Osteoblast (primary cell): ENCODE measurements at regions not wholly inside any gene's neighbourhood (a gene's known extent, or its start where the extent isn't known, plus 50 kb on each side); places are given as distances from the start of the nearest gene placed in this dataset.

Experiments
- DNase-seq: peaks from one replicate; pipeline ENCODE4 v3.0.0; 2011; ENCODE audit warnings: low spot score, mixed read lengths; ENCODE audit not compliant: insufficient read length; ENCODE audit errors: missing footprints
- H2AFZ ChIP-seq: 2 replicates; pipeline ENCODE4 v1.6.0; 2011; ENCODE audit warnings: mild to moderate bottlenecking, low read length
- H3K27ac ChIP-seq: 2 replicates; pipeline ENCODE4 v1.5.1; 2011; ENCODE audit warnings: mild to moderate bottlenecking, low read depth, low read length, moderate library complexity
- H3K27me3 ChIP-seq: 2 replicates; pipeline ENCODE4 v1.6.0; 2012; ENCODE audit warnings: mild to moderate bottlenecking, control low read depth, inconsistent platforms, low read length, moderate library complexity; ENCODE audit not compliant: insufficient read depth
- H3K36me3 ChIP-seq: 2 replicates; pipeline ENCODE4 v1.5.1; 2011; ENCODE audit warnings: mild to moderate bottlenecking, low read length, control low read depth, moderate library complexity; ENCODE audit not compliant: insufficient read depth
- H3K4me1 ChIP-seq: 2 replicates; pipeline ENCODE4 v1.5.1; 2011; ENCODE audit warnings: mild to moderate bottlenecking, low read length, control low read depth, moderate library complexity; ENCODE audit not compliant: insufficient read depth
- H3K4me2 ChIP-seq: 2 replicates; pipeline ENCODE4 v1.6.0; 2011; ENCODE audit warnings: mild to moderate bottlenecking, low read length; ENCODE audit not compliant: insufficient read depth
- H3K4me3 ChIP-seq: fragments of 200-600 bp; sonication (generic); 3 replicates; pipeline ENCODE4 v1.5.1; 2012; ENCODE audit warnings: mild to moderate bottlenecking, low read length, inconsistent platforms; ENCODE audit not compliant: insufficient read depth
- H3K79me2 ChIP-seq: 2 replicates; pipeline ENCODE4 v1.6.0; 2012; ENCODE audit warnings: mild to moderate bottlenecking, low read length, control low read depth, inconsistent platforms; ENCODE audit not compliant: insufficient read depth
- H3K9me3 ChIP-seq: 2 replicates; pipeline ENCODE4 v1.5.1; 2011; ENCODE audit warnings: low read depth, low read length, control low read depth
- H4K20me1 ChIP-seq: 2 replicates; pipeline ENCODE4 v1.6.0; 2012; ENCODE audit warnings: mild to moderate bottlenecking, low read length, control low read depth; ENCODE audit not compliant: insufficient read depth
- CTCF ChIP-seq: IDR thresholded peaks from 2 replicates; pipeline ENCODE4 v1.5.1; 2011; ENCODE audit warnings: mild to moderate bottlenecking, low read depth, low read length, moderate library complexity; ENCODE audit errors: extremely low read depth

GRCh38 chr15:50825946-50826345, 60.4 kb upstream of the SPPL2A start:
- no peak overlapping the region for H3K4me3 ChIP-seq
- no peaks in the 10 kb centered on the region for H3K36me3 ChIP-seq
- no peaks in the 10 kb centered on the region for H4K20me1 ChIP-seq
- TF ChIP-seq CTCF = no peak
- no peaks in the 10 kb centered on the region for H3K9me3 ChIP-seq
- no peak overlapping the region for H3K27ac ChIP-seq
- H3K4me1 ChIP-seq = peaks cover 12% of the 10 kb centered on the region
- H3K27me3 ChIP-seq = peaks cover 2% of the 10 kb centered on the region
- no peak overlapping the region for H3K4me2 ChIP-seq
- no peak overlapping the region for H2AFZ ChIP-seq
- no peak for DNase-seq
- H3K79me2 ChIP-seq = no peaks in the 10 kb centered on the region

- Histone ChIP-seq H3K36me3 (no peaks in the 10 kb centered on the region), H3K27ac (no peak overlapping the region), H3K27me3 (peaks cover 2% of the 10 kb centered on the region), H2AFZ (no peak overlapping the region), H3K4me1 (peaks cover 13% of the 10 kb centered on the region), H3K9me3 (no peaks in the 10 kb centered on the region), H3K4me3 (no peak overlapping the region), H3K79me2 (no peaks in the 10 kb centered on the region), H3K4me2 (no peak overlapping the region), H4K20me1 (no peaks in the 10 kb centered on the region)
- DNase-seq = no peak
- TF ChIP-seq CTCF = no peak
Observed at GRCh38 chr15:50824514-50824913, 59.0 kb upstream of the SPPL2A start.

GRCh38 chr15:50823281-50823680, 57.8 kb upstream of the SPPL2A start:
- Histone ChIP-seq H3K4me1 (peaks cover 4% of the 10 kb centered on the region), H3K27me3 (peaks cover 2% of the 10 kb centered on the region), H3K27ac (no peak overlapping the region), H3K4me2 (no peak overlapping the region), H4K20me1 (no peaks in the 10 kb centered on the region), H3K79me2 (no peaks in the 10 kb centered on the region), H3K9me3 (no peaks in the 10 kb centered on the region), H3K36me3 (no peaks in the 10 kb centered on the region), H2AFZ (no peak overlapping the region), H3K4me3 (no peak overlapping the region)
- TF ChIP-seq CTCF = no peak
- DNase-seq = no peak

- Histone ChIP-seq H3K4me3 (no peak overlapping the region), H3K4me2 (no peak overlapping the region), H4K20me1 (no peaks in the 10 kb centered on the region), H2AFZ (no peak overlapping the region), H3K9me3 (no peaks in the 10 kb centered on the region), H3K27me3 (peaks cover 2% of the 10 kb centered on the region), H3K4me1 (peaks cover 8% of the 10 kb centered on the region), H3K79me2 (no peaks in the 10 kb centered on the region), H3K36me3 (no peaks in the 10 kb centered on the region), H3K27ac (no peak overlapping the region)
- DNase-seq = no peak
- TF ChIP-seq CTCF = no peak
Observed at GRCh38 chr15:50821476-50821875, 56.0 kb upstream of the SPPL2A start.
